A673 (cell line): ENCODE measurements at regions not wholly inside any gene's neighbourhood (a gene's known extent, or its start where the extent isn't known, plus 50 kb on each side); places are given as distances from the start of the nearest gene placed in this dataset.

Source experiments
- BruUV-seq: library from RNA; stranded (reverse); fragments of 400-500 nt; replicated peaks from 2 replicates; lab custom pipeline; 2021; lab: Mats Ljungman, UMichigan
- CTCF ChIA-PET: fragments of 300-600 bp; sonication (Branson Sonifier 250); formaldehyde crosslinking; loops from one replicate; lab custom pipeline; 2022; ENCODE audit warnings: antibody characterized with exemption; lab: Charles Lee
- POLR2A ChIA-PET: fragments of 300-600 bp; sonication (Branson Sonifier 250); formaldehyde crosslinking; loops from one replicate; lab custom pipeline; 2022; ENCODE audit warnings: antibody characterized with exemption; ENCODE audit not compliant: low non-redundant PET; lab: Charles Lee
- DNase-seq: peaks from one replicate; pipeline ENCODE4 v3.0.0-alpha.2; 2015; ENCODE audit warnings: low spot score
- H3K27ac ChIP-seq: fragments of 200-600 bp; sonication (generic); 2 replicates; pipeline ENCODE4 v1.5.1; 2016; ENCODE audit warnings: mixed run types, low read depth, mild to moderate bottlenecking, mixed read lengths, antibody characterized with exemption, low read length; ENCODE audit not compliant: poor library complexity, severe bottlenecking
- H3K27me3 ChIP-seq: fragments of 200-600 bp; sonication (generic); replicated peaks from 2 replicates; pipeline ENCODE4 v1.6.1; 2017; ENCODE audit warnings: mixed run types, low read depth, mild to moderate bottlenecking, mixed read lengths, antibody characterized with exemption, low read length; ENCODE audit not compliant: insufficient read depth, poor library complexity
- H3K36me3 ChIP-seq: fragments of 200-600 bp; sonication (generic); 2 replicates; pipeline ENCODE4 v1.6.1; 2016; ENCODE audit warnings: mixed run types, mild to moderate bottlenecking, mixed read lengths, antibody characterized with exemption, low read length; ENCODE audit not compliant: insufficient read depth, poor library complexity, severe bottlenecking
- H3K4me1 ChIP-seq: fragments of 200-600 bp; sonication (generic); 2 replicates; pipeline ENCODE4 v1.6.1; 2017; ENCODE audit warnings: mixed run types, mild to moderate bottlenecking, mixed read lengths, antibody characterized with exemption, low read length; ENCODE audit not compliant: insufficient read depth, poor library complexity, severe bottlenecking
- H3K4me3 ChIP-seq: fragments of 200-600 bp; sonication (generic); 2 replicates; pipeline ENCODE4 v1.5.1; 2016; ENCODE audit warnings: low read depth, mixed run types, mild to moderate bottlenecking, mixed read lengths, low read length; ENCODE audit not compliant: poor library complexity, severe bottlenecking
- H3K9me3 ChIP-seq: fragments of 200-600 bp; sonication (generic); 2 replicates; pipeline ENCODE4 v1.6.1; 2016; ENCODE audit warnings: mixed run types, low read depth, mild to moderate bottlenecking, mixed read lengths, antibody characterized with exemption, low read length; ENCODE audit not compliant: poor library complexity, severe bottlenecking
- EZH2 ChIP-seq: fragments of 200-600 bp; sonication (generic); IDR thresholded peaks from 2 replicates; pipeline ENCODE4 v1.6.1; 2017; ENCODE audit warnings: borderline replicate concordance, low read depth, mild to moderate bottlenecking, mixed read lengths, antibody characterized with exemption, low read length; ENCODE audit not compliant: poor library complexity, severe bottlenecking
- intact Hi-C: fragments of 100-400 bp; cut with micrococcal nuclease; formaldehyde crosslinking; loops from one replicate; pipeline ENCODE4 v1.10.0; 2022; ENCODE audit not compliant: unreplicated experiment
- TF ChIP-seq, protein P1 (sequence below): fragments of 300-800, 200-600 bp; sonication (generic); conservative IDR thresholded peaks from 2 replicates; pipeline ENCODE4 v1.5.1; 2017; ENCODE audit warnings: low read depth, mild to moderate bottlenecking, antibody characterized with exemption, low read length, moderate library complexity, mixed read lengths

DNA sequence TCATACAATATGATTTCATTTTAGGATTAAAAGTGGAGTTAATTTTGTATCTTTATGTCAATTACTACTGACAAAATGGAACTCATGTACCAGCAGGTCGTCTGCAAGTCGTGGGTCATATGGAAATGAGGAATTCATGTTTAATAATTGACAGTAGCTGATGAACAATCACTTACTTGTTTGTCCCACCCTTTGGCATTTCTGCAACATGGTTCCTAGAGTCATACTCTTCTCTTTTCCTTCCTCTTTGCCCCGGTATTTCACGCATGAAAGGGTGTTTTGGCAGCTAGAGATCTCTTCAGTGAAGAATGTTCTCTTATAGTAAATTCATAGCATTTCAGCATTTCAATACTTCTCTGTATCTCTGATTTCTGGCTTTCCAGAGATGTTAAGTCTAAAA, 133.3 kb upstream of the SLC24A5 start:
- ChIA-PET POLR2A (no interaction called here), CTCF (interaction anchor here (0.6 to 1.8 kb wide), 14 partner anchors 33 to 793 kb away, joined by 3 to 39 read pairs (median 4); partner anchors contain the start of gene SEMA6D)
- TF ChIP-seq, protein P1, sequence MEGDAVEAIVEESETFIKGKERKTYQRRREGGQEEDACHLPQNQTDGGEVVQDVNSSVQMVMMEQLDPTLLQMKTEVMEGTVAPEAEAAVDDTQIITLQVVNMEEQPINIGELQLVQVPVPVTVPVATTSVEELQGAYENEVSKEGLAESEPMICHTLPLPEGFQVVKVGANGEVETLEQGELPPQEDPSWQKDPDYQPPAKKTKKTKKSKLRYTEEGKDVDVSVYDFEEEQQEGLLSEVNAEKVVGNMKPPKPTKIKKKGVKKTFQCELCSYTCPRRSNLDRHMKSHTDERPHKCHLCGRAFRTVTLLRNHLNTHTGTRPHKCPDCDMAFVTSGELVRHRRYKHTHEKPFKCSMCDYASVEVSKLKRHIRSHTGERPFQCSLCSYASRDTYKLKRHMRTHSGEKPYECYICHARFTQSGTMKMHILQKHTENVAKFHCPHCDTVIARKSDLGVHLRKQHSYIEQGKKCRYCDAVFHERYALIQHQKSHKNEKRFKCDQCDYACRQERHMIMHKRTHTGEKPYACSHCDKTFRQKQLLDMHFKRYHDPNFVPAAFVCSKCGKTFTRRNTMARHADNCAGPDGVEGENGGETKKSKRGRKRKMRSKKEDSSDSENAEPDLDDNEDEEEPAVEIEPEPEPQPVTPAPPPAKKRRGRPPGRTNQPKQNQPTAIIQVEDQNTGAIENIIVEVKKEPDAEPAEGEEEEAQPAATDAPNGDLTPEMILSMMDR = no peak
- TF ChIP-seq EZH2 = no peak
- H3K9me3 ChIP-seq = no peaks in the 10 kb centered on the region
- peaks cover 17% of the 10 kb centered on the region for H3K4me1 ChIP-seq
- H3K27ac ChIP-seq = no peak overlapping the region
- intact Hi-C loops = loop anchor here (5.0 kb wide), 2 partner anchors 75 to 1675 kb away; no protein-coding TSS in a partner anchor
- H3K36me3 ChIP-seq = no peaks in the 10 kb centered on the region
- DNase-seq = no peak
- H3K27me3 ChIP-seq = no peaks in the 10 kb centered on the region
- H3K4me3 ChIP-seq = no peak overlapping the region
- BruUV-seq = no TSS peak

DNA sequence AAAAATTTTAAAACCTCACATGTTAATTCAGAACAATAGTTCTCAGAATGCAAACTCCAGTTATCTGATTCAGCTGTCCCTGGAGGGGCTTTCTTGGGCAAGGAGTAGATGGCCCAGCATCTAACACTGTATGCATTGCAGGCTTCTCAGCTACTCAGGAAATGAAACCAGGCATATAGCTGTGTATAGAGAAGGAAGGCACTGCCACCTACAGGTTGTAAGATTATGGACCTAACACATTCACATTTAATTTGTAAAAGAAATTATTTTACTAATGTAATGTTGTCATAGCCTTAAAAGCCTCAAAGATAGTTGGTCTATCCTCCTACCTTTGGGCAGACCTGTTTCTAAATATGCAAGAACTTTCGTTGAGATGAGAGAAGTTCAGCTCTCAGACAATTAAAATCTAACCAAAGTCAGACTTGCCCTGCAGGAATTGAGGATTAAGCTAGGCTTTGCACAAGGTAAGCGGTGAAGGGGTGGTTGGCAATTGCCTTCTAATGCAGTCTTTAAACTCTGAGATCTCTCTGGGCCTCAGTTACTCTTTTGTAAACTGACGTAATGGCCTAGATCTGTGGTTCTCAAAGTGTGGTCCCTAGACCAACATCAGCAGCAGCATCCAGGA, 132.8 kb upstream of the SLC24A5 start:
- TF ChIP-seq, protein P1 = peak; percentile 73
- no peak for TF ChIP-seq EZH2
- DNase-seq = peak; percentile 87
- CTCF ChIA-PET = interaction anchor here (0.5 to 1.8 kb wide), 16 partner anchors 33 to 794 kb away, joined by 3 to 39 read pairs (median 3); partner anchors contain the start of gene SEMA6D
- H3K4me3 ChIP-seq = no peak overlapping the region
- BruUV-seq = no TSS peak
- H3K36me3 ChIP-seq = no peaks in the 10 kb centered on the region
- no peaks in the 10 kb centered on the region for H3K27me3 ChIP-seq
- no peaks in the 10 kb centered on the region for H3K9me3 ChIP-seq
- H3K4me1 ChIP-seq = peaks cover 12% of the 10 kb centered on the region
- intact Hi-C loops = loop anchor here (1.0 to 5.0 kb wide), 5 partner anchors 76 to 1676 kb away; no protein-coding TSS in a partner anchor
- POLR2A ChIA-PET = no interaction called here
- H3K27ac ChIP-seq = no peak overlapping the region

DNA sequence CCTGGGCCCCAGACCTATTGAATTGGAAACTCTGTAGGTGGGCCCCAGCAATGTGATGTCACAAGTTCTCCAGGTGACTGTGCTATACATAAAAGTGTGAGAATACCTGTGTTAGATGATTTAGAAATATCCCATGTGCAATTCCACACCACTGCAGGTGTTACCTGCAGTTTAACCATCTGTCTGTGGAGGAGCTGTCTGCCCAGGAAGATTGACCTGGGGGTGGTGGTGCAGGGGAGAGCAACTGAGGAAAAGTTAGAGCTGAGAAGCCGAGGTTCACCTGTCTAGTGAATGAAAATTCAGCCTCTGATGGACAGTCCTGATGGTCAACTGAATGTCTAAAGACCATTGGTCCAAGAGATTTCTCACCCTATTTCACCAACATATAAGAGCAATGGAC, 132.2 kb upstream of the SLC24A5 start:
- no peaks in the 10 kb centered on the region for H3K27me3 ChIP-seq
- no peak overlapping the region for H3K27ac ChIP-seq
- H3K4me1 ChIP-seq = peaks cover 10% of the 10 kb centered on the region
- ChIA-PET CTCF (interaction anchor here (0.9 to 1.8 kb wide), 10 partner anchors 34 to 794 kb away, joined by 3 to 39 read pairs (median 4); partner anchors contain the start of gene SEMA6D), POLR2A (no interaction called here)
- BruUV-seq = no TSS peak
- no peak for DNase-seq
- intact Hi-C loops = loop anchor here (1.0 to 5.0 kb wide), 5 partner anchors 76 to 1676 kb away; no protein-coding TSS in a partner anchor
- H3K9me3 ChIP-seq = no peaks in the 10 kb centered on the region
- TF ChIP-seq, protein P1 = no peak
- no peak for TF ChIP-seq EZH2
- no peak overlapping the region for H3K4me3 ChIP-seq
- H3K36me3 ChIP-seq = no peaks in the 10 kb centered on the region
